Thoracic aorta (tissue), 2 donors: ENCODE measurements at regions not wholly inside any gene's neighbourhood (a gene's known extent, or its start where the extent isn't known, plus 50 kb on each side); places are given as distances from the start of the nearest gene placed in this dataset.

ENCODE experiments used
- ATAC-seq: fragments of 150-250 bp; one replicate; pipeline ENCODE4 v1.8.0; 2017; ENCODE audit warnings: low read depth; ENCODE audit not compliant: insufficient number of reproducible peaks, low FRiP score
- DNase-seq: peaks from one replicate; pipeline ENCODE4 v3.0.0-alpha.2; 2020; ENCODE audit warnings: low spot score
- H3K27ac ChIP-seq, 2 donors: fragments of 200-600 bp; sonication (generic); 1 replicate in 1 of 2; 2 replicates in 1 of 2; pipeline ENCODE4 v1.5.1; 2016; ENCODE audit warnings: mild to moderate bottlenecking in 2 of 2, moderate library complexity in 2 of 2
- H3K27me3 ChIP-seq: fragments of 200-600 bp; sonication (generic); replicated peaks from 2 replicates; pipeline ENCODE4 v1.6.0; 2016; ENCODE audit warnings: mild to moderate bottlenecking; ENCODE audit not compliant: insufficient read depth
- H3K36me3 ChIP-seq: fragments of 200-600 bp; sonication (generic); one replicate; pipeline ENCODE4 v1.5.1; 2016
- H3K4me1 ChIP-seq, 2 donors: fragments of 200-600 bp; sonication (generic); 1 replicate in 1 of 2; 2 replicates in 1 of 2; pipeline versions ENCODE4 v1.5.1 to v1.6.0; 2016; ENCODE audit warnings: low read depth in 2 of 2, mild to moderate bottlenecking in 1 of 2; ENCODE audit not compliant: control insufficient read depth in 1 of 2
- H3K4me3 ChIP-seq: fragments of 200-600 bp; sonication (generic); 2 replicates; pipeline ENCODE4 v1.5.1; 2016; ENCODE audit warnings: mild to moderate bottlenecking
- H3K9me3 ChIP-seq: fragments of 200-600 bp; sonication (generic); 2 replicates; pipeline ENCODE4 v1.5.1; 2016
- CTCF ChIP-seq: fragments of 200-600 bp; sonication (generic); IDR thresholded peaks from one replicate; pipeline ENCODE4 v1.5.1; 2019; ENCODE audit warnings: antibody characterized with exemption

GRCh38 chr11:79691445-79691844 lies 250.6 kb upstream of the TENM4 start:
- no peak overlapping the region for H3K4me3 ChIP-seq
- no peaks in the 10 kb centered on the region for H3K4me1 ChIP-seq
- H3K9me3 ChIP-seq, result no peaks in the 10 kb centered on the region
- DNase-seq, result no peak
- ATAC-seq, result no peak
- H3K36me3 ChIP-seq, result no peaks in the 10 kb centered on the region
- no peak for TF ChIP-seq CTCF
- H3K27me3 ChIP-seq, result no peaks in the 10 kb centered on the region
- H3K27ac ChIP-seq, result no peak overlapping the region

- Histone ChIP-seq H3K4me1 (no peaks in the 10 kb centered on the region), H3K9me3 (no peaks in the 10 kb centered on the region), H3K27me3 (no peaks in the 10 kb centered on the region), H3K4me3 (no peak overlapping the region), H3K36me3 (no peaks in the 10 kb centered on the region), H3K27ac (no peak overlapping the region)
- ATAC-seq (no peak), DNase-seq (no peak)
- TF ChIP-seq CTCF, result no peak
These were observed 246.0 kb upstream of the TENM4 start for GRCh38 chr11:79686703-79687419.

- no peak overlapping the region for H3K27ac ChIP-seq
- no peaks in the 10 kb centered on the region for H3K36me3 ChIP-seq
- no peak for TF ChIP-seq CTCF
- H3K4me3 ChIP-seq, result no peak overlapping the region
- no peaks in the 10 kb centered on the region for H3K4me1 ChIP-seq
- ATAC-seq, result no peak
- no peaks in the 10 kb centered on the region for H3K27me3 ChIP-seq
- no peaks in the 10 kb centered on the region for H3K9me3 ChIP-seq
- DNase-seq, result no peak
These were observed 243.1 kb upstream of the TENM4 start for GRCh38 chr11:79683930-79684329.

GRCh38 chr11:79678780-79679452 lies 238.1 kb upstream of the TENM4 start:
- H3K4me3 ChIP-seq, result no peak overlapping the region
- H3K4me1 ChIP-seq, result no peaks in the 10 kb centered on the region
- H3K36me3 ChIP-seq, result no peaks in the 10 kb centered on the region
- ATAC-seq (no peak), DNase-seq (no peak)
- no peaks in the 10 kb centered on the region for H3K9me3 ChIP-seq
- H3K27me3 ChIP-seq, result no peaks in the 10 kb centered on the region
- no peak overlapping the region for H3K27ac ChIP-seq
- no peak for TF ChIP-seq CTCF

GRCh38 chr11:79676396-79676795 lies 235.6 kb upstream of the TENM4 start:
- H3K27ac ChIP-seq, result no peak overlapping the region
- no peak overlapping the region for H3K4me3 ChIP-seq
- DNase-seq, result no peak
- no peaks in the 10 kb centered on the region for H3K4me1 ChIP-seq
- H3K9me3 ChIP-seq, result no peaks in the 10 kb centered on the region
- no peak for TF ChIP-seq CTCF
- H3K27me3 ChIP-seq, result no peaks in the 10 kb centered on the region
- no peaks in the 10 kb centered on the region for H3K36me3 ChIP-seq
- no peak for ATAC-seq
